Lower leg skin (tissue), 4 donors: ENCODE measurements at regions not wholly inside any gene's neighbourhood (a gene's known extent, or its start where the extent isn't known, plus 50 kb on each side); places are given as distances from the start of the nearest gene placed in this dataset.

ENCODE experiments used
- DNase-seq, 2 donors: peaks; one replicate each; pipeline ENCODE4 v3.0.0-alpha.2; 2019; ENCODE audit warnings: low spot score in 2 of 2
- H3K4me3 ChIP-seq: fragments of 200-600 bp; sonication (generic); 2 replicates; pipeline ENCODE4 v1.5.1; 2017; ENCODE audit warnings: mild to moderate bottlenecking, low read depth; ENCODE audit not compliant: poor library complexity, severe bottlenecking
- CTCF ChIP-seq, 3 donors: fragments of 450-650 bp; IDR thresholded peaks; one replicate each; pipeline ENCODE4 v1.5.1; 2016; ENCODE audit warnings: antibody characterized with exemption in 3 of 3, mild to moderate bottlenecking in 3 of 3, moderate library complexity in 2 of 3
- POLR2A ChIP-seq, 2 donors: fragments of 450-650 bp; IDR thresholded peaks; one replicate each; pipeline ENCODE4 v1.6.1; 2016 to 2017; ENCODE audit warnings: antibody characterized with exemption in 2 of 2, mild to moderate bottlenecking in 1 of 2, moderate library complexity in 1 of 2
- WGBS, 2 donors: methylation state at CpG; one replicate each; pipeline ENCODE4 v1.1.5; 2018; 5-methylcytosine and 5-hydroxymethylcytosine counted together
- intact Hi-C: fragments of 100-400 bp; cut with DNase I; formaldehyde crosslinking; loops from one replicate; pipeline ENCODE4 v1.15.0; 2023; ENCODE audit warnings: low total_unique reads

DNA sequence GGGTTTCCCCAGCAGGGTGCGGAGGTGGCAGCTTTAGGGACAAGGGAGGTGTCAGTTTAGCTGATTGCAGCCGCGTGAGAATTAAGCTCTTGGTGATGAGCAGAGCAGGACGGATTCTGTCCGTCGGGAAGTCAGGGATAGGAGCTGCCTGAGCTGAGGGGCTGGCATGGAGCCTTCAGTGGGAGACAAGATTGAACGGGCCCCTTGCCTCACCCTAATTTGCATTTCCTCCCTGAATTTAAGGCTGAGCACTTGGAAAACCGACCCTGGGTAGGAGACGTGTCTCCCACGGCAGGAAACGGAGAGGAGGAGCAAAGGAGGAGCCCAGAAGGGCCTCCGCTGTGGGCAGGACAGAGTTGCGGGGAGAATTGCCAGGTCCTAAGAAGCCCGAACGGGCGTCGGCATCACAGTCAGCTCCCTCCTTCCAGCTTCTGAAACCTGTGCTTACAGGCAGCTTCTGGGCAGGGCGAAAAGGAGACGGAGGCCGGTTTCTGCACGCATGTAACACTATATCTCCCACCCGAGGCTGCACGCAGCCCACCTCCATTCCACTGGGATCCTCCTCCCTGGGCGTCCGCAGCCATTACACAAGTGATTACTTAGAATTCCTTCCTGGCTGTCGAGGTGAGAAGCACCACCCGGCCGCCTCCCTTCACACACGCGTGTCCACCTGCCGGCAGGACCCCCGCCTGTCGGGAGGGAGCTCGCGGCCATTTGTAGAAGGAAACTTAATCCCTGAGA lies 345.8 kb downstream of the BRD1 start:
- TF ChIP-seq CTCF (IDR thresholded peaks at IDR 0.05) (no peak), POLR2A (IDR thresholded peaks at IDR 0.05) (no peak)
- intact Hi-C loops: no loop called here
- DNase-seq: peak in 1 of 2 donors; percentile 75
- 19 to 20% methylated on average over 33 to 35 of the region's 35 CpGs for WGBS, 2 donors
- no peak overlapping the region for H3K4me3 ChIP-seq

GRCh38 chr22:49480896-49481658 lies 346.6 kb downstream of the BRD1 start:
- no peak for TF ChIP-seq CTCF (IDR thresholded peaks at IDR 0.05)
- TF ChIP-seq POLR2A (IDR thresholded peaks at IDR 0.05): no peak
- intact Hi-C loops: no loop called here
- 51 to 64% methylated on average over 23 of the region's 23 CpGs for WGBS, 2 donors
- no peak overlapping the region for H3K4me3 ChIP-seq
- no peak for DNase-seq

GRCh38 chr22:49480331-49480730 lies 347.3 kb downstream of the BRD1 start:
- peak in 1 of 2 donors; percentile 9 for DNase-seq
- no peak overlapping the region for H3K4me3 ChIP-seq
- WGBS, 2 donors: 72 to 77% methylated on average over 9 of the region's 9 CpGs
- intact Hi-C loops: no loop called here
- TF ChIP-seq CTCF (IDR thresholded peaks at IDR 0.05) (no peak), POLR2A (IDR thresholded peaks at IDR 0.05) (no peak)

DNA sequence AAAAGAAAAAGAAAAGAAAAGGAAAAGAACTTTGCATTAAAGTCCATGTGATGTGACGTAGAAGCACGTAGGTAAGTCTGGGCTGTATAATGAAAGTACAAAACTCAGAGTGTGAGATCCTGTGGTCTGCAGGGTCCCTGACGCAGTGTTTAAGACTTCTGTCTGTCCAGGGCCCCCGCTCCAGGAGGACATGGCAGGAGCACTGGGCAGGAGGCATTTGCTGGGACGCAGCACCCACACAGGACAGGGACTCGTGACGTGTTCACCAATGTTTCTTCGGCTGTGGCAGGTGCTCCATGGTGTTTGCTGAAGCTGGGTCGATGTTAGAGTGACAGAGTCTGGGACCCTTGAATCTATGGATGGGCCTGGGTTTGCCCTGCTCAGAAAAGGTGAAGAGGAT lies 348.1 kb downstream of the BRD1 start:
- 91 to 92% methylated on average over 9 of the region's 9 CpGs for WGBS, 2 donors
- intact Hi-C loops: no loop called here
- TF ChIP-seq POLR2A (IDR thresholded peaks at IDR 0.05): no peak
- no peak for TF ChIP-seq CTCF (IDR thresholded peaks at IDR 0.05)
- peak in 1 of 2 donors; percentile 72 for DNase-seq
- no peak overlapping the region for H3K4me3 ChIP-seq

DNA sequence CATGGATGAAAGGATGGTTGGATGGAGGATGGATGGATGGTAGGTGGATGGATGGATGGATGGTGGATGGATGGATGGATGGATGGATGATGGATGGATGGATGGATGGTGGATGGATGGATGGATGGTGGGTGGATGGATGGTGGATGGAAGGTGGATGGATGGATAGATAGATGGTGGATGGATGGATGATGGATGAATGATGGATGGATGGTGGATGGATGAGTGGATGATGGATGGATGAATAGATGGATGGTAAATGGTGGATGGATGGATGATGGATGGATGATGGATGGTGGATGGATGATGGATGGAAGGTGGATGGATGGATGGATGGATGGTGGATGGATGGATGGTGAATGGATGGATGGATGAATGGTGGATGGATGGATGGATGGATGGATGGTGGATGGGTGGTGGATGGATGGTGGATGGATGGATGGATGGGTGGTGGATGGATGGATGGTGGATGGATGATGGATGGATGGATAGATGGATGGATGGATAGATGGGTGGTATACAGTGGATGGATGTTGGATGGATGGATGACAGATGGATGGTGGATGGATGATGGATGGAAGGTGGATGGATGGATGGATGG lies 350.8 kb downstream of the BRD1 start:
- no peak overlapping the region for H3K4me3 ChIP-seq
- DNase-seq: peak in 1 of 2 donors; percentile 9
- intact Hi-C loops: no loop called here
- TF ChIP-seq CTCF (IDR thresholded peaks at IDR 0.05): no peak
- no peak for TF ChIP-seq POLR2A (IDR thresholded peaks at IDR 0.05)
